SK-N-SH treated with all-trans-retinoic acid at 6 μM for 48 hours (cell line): ENCODE measurements at regions not wholly inside any gene's neighbourhood (a gene's known extent, or its start where the extent isn't known, plus 50 kb on each side); places are given as distances from the start of the nearest gene placed in this dataset.

Experiments
- ATAC-seq: fragments of 200-7000 bp; cut with Tn5 transposase; 3 replicates; pipeline ENCODE4 v1.9.1; 2020; ENCODE audit warnings: mild to moderate bottlenecking, moderate library complexity
- ARNTL ChIP-seq: fragments of 450-650 bp; formaldehyde crosslinking; IDR thresholded peaks from 2 replicates; pipeline ENCODE4 v1.5.0; 2020; ENCODE audit warnings: low read depth, mild to moderate bottlenecking, moderate library complexity, borderline replicate concordance
- BACH2 ChIP-seq: fragments of 250-450 bp; sonication (Bioruptor Pico); IDR thresholded peaks from 2 replicates; pipeline ENCODE4 v1.9.0; 2021; ENCODE audit warnings: mild to moderate bottlenecking, borderline replicate concordance
- CREB5 ChIP-seq: fragments of 250-450 bp; sonication (Bioruptor Pico); IDR thresholded peaks from 2 replicates; pipeline ENCODE4 v1.5.1; 2020; ENCODE audit warnings: low read depth, mild to moderate bottlenecking, moderate library complexity
- CSDC2 ChIP-seq: fragments of 250-450 bp; sonication (Bioruptor Pico); IDR thresholded peaks from 2 replicates; pipeline ENCODE4 v1.5.0; 2020; ENCODE audit warnings: mild to moderate bottlenecking, moderate library complexity
- CSRNP3 ChIP-seq: fragments of 250-450 bp; sonication (Bioruptor Pico); IDR thresholded peaks from 2 replicates; pipeline ENCODE4 v1.5.1; 2021; ENCODE audit warnings: mild to moderate bottlenecking, moderate library complexity
- ESRRG ChIP-seq: fragments of 250-450 bp; sonication (Bioruptor Pico); IDR thresholded peaks from 2 replicates; pipeline ENCODE4 v1.6.1; 2021; ENCODE audit warnings: mild to moderate bottlenecking
- GLIS3 ChIP-seq: fragments of 250-450 bp; sonication (Bioruptor Pico); IDR thresholded peaks from 2 replicates; pipeline ENCODE4 v1.5.0; 2020; ENCODE audit warnings: mild to moderate bottlenecking, moderate library complexity
- ISL1 ChIP-seq: fragments of 250-450 bp; sonication (Bioruptor Pico); IDR thresholded peaks from 2 replicates; pipeline ENCODE4 v2.1.2; 2022; ENCODE audit warnings: mild to moderate bottlenecking, moderate library complexity
- OSR1 ChIP-seq: fragments of 250-450 bp; sonication (Bioruptor Pico); IDR thresholded peaks from 2 replicates; pipeline ENCODE4 v1.8.0; 2022; ENCODE audit warnings: moderate library complexity, mild to moderate bottlenecking, inconsistent platforms
- PATZ1 ChIP-seq: fragments of 250-450 bp; sonication (Bioruptor Pico); IDR thresholded peaks from 2 replicates; pipeline ENCODE4 v1.8.0; 2020; ENCODE audit warnings: mild to moderate bottlenecking, moderate library complexity, borderline replicate concordance
- POU6F1 ChIP-seq: fragments of 250-450 bp; sonication (Bioruptor Pico); IDR thresholded peaks from 2 replicates; pipeline ENCODE4 v1.8.0; 2021; ENCODE audit warnings: low read depth, mild to moderate bottlenecking, moderate library complexity, borderline replicate concordance
- PPARA ChIP-seq: fragments of 250-450 bp; sonication (Bioruptor Pico); IDR thresholded peaks from 2 replicates; pipeline ENCODE4 v1.5.0; 2020; ENCODE audit warnings: mild to moderate bottlenecking, borderline replicate concordance
- RARB ChIP-seq: fragments of 250-450 bp; sonication (Bioruptor Pico); IDR thresholded peaks from 2 replicates; pipeline ENCODE4 v1.8.0; 2021; ENCODE audit warnings: mild to moderate bottlenecking, moderate library complexity
- SNAI2 ChIP-seq: fragments of 250-450 bp; sonication (Bioruptor Pico); IDR thresholded peaks from 2 replicates; pipeline ENCODE4 v1.5.0; 2020; ENCODE audit warnings: mild to moderate bottlenecking, moderate library complexity
- TCF4 ChIP-seq: fragments of 250-450 bp; sonication (Bioruptor Pico); IDR thresholded peaks from 2 replicates; pipeline ENCODE4 v1.8.0; 2021; ENCODE audit warnings: mild to moderate bottlenecking, moderate library complexity, borderline replicate concordance
- TSHZ2 ChIP-seq: fragments of 250-450 bp; sonication (Bioruptor Pico); IDR thresholded peaks from 2 replicates; pipeline ENCODE4 v1.5.0; 2020; ENCODE audit warnings: mild to moderate bottlenecking, moderate library complexity
- ZC3H10 ChIP-seq: fragments of 250-450 bp; sonication (Bioruptor Pico); IDR thresholded peaks from 2 replicates; pipeline ENCODE4 v1.5.1; 2021; ENCODE audit warnings: mild to moderate bottlenecking, moderate library complexity
- ZFP3 ChIP-seq: fragments of 250-450 bp; sonication (Bioruptor Pico); IDR thresholded peaks from 2 replicates; pipeline ENCODE4 v1.5.0; 2020; ENCODE audit warnings: mild to moderate bottlenecking, moderate library complexity
- ZFP30 ChIP-seq: fragments of 450-650 bp; formaldehyde crosslinking; IDR thresholded peaks from 2 replicates; pipeline ENCODE4 v1.5.0; 2022; ENCODE audit warnings: mild to moderate bottlenecking, moderate library complexity
- ZNF565 ChIP-seq: fragments of 450-650 bp; formaldehyde crosslinking; conservative IDR thresholded peaks from 2 replicates; pipeline ENCODE4 v1.5.0; 2020; ENCODE audit warnings: low read depth, mild to moderate bottlenecking, moderate library complexity
- ZNF70 ChIP-seq: fragments of 450-650 bp; formaldehyde crosslinking; IDR thresholded peaks from 2 replicates; pipeline ENCODE4 v1.5.0; 2020; ENCODE audit warnings: mild to moderate bottlenecking, moderate library complexity
- ZNF8 ChIP-seq: fragments of 450-650 bp; formaldehyde crosslinking; IDR thresholded peaks from 2 replicates; pipeline ENCODE4 v1.5.0; 2020; ENCODE audit warnings: mild to moderate bottlenecking, moderate library complexity

- TF ChIP-seq ISL1 (CRISPR knock-in tag) (no peak), BACH2 (CRISPR knock-in tag) (no peak), ZNF565 (no peak), OSR1 (CRISPR knock-in tag) (no peak), ZC3H10 (no peak), CSDC2 (CRISPR knock-in tag) (no peak)
- ATAC-seq, result no peak
Observed at GRCh38 chrX:46341767-46342322, 203.4 kb downstream of the ZNF674 start.

- no peak for ATAC-seq
- TF ChIP-seq ZFP3 (CRISPR knock-in tag), result no peak
- no peak for TF ChIP-seq ESRRG (CRISPR knock-in tag)
- TF ChIP-seq ZC3H10, result no peak
- TF ChIP-seq ZNF70 (CRISPR knock-in tag), result no peak
- TF ChIP-seq CSDC2 (CRISPR knock-in tag), result no peak
- no peak for TF ChIP-seq CREB5 (CRISPR knock-in tag)
- TF ChIP-seq ZNF8 (CRISPR knock-in tag), result no peak
- no peak for TF ChIP-seq ZFP30 (CRISPR knock-in tag)
- no peak for TF ChIP-seq PATZ1
- TF ChIP-seq BACH2 (CRISPR knock-in tag), result no peak
- TF ChIP-seq ARNTL (CRISPR knock-in tag), result no peak
- no peak for TF ChIP-seq GLIS3 (CRISPR knock-in tag)
- no peak for TF ChIP-seq CSRNP3
- TF ChIP-seq OSR1 (CRISPR knock-in tag), result no peak
- TF ChIP-seq RARB (CRISPR knock-in tag), result no peak
Observed at GRCh38 chrX:46340696-46341095, 204.5 kb downstream of the ZNF674 start.

GRCh38 chrX:46333550-46333949 is 211.7 kb downstream of the ZNF674 start:
- no peak for TF ChIP-seq TCF4 (CRISPR knock-in tag)
- no peak for ATAC-seq

- no peak for TF ChIP-seq ARNTL (CRISPR knock-in tag)
- TF ChIP-seq RARB (CRISPR knock-in tag), result no peak
- TF ChIP-seq POU6F1 (CRISPR knock-in tag), result no peak
- no peak for TF ChIP-seq ZC3H10
- no peak for TF ChIP-seq CSDC2 (CRISPR knock-in tag)
- TF ChIP-seq BACH2 (CRISPR knock-in tag), result no peak
- no peak for TF ChIP-seq CSRNP3
- TF ChIP-seq SNAI2 (CRISPR knock-in tag), result no peak
- TF ChIP-seq ZNF70 (CRISPR knock-in tag), result no peak
- no peak for TF ChIP-seq ZFP3 (CRISPR knock-in tag)
- TF ChIP-seq PPARA (CRISPR knock-in tag), result no peak
- TF ChIP-seq TSHZ2 (CRISPR knock-in tag), result no peak
- TF ChIP-seq ZNF565, result no peak
- TF ChIP-seq ZNF8 (CRISPR knock-in tag), result no peak
- TF ChIP-seq OSR1 (CRISPR knock-in tag), result no peak
- TF ChIP-seq ISL1 (CRISPR knock-in tag), result no peak
- TF ChIP-seq PATZ1, result no peak
- no peak for TF ChIP-seq TCF4 (CRISPR knock-in tag)
- no peak for TF ChIP-seq ESRRG (CRISPR knock-in tag)
- TF ChIP-seq GLIS3 (CRISPR knock-in tag), result no peak
- no peak for ATAC-seq
Observed at GRCh38 chrX:46330981-46331380, 214.2 kb downstream of the ZNF674 start.
